NCI-H446 (cell line): ENCODE measurements at regions not wholly inside any gene's neighbourhood (a gene's known extent, or its start where the extent isn't known, plus 50 kb on each side); places are given as distances from the start of the nearest gene placed in this dataset.
"Not testable (repeated sequence)": the region's sequence is repeated elsewhere in the genome, so short reads cannot be mapped to it uniquely, and the experiment has no call there.

Experiments
- DNase-seq, 2 experiments: peaks; one replicate each; lab custom pipeline; 2025; lab: John Stamatoyannopoulos, UW

DNA sequence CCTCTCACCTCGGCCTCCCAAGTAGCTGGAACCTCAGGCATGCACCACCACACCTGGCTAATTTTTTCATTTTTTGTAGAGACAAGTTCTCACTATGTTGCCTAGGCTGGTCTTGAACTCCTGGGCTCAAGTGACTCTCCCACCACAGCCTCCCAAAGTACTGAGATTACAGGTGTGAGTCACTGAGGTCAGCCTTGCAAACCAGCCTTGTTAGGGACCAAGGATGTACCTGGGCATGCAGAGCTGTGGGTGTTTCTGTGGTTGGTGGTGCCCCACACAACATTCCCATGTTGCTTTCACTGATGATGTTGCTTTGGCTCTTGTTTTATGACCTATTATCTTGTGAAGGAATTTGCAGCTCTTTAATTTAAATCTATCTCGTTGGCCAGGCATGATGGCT lies 54.8 kb downstream of the OTUD1 start:
- DNase-seq, result no peak

DNA sequence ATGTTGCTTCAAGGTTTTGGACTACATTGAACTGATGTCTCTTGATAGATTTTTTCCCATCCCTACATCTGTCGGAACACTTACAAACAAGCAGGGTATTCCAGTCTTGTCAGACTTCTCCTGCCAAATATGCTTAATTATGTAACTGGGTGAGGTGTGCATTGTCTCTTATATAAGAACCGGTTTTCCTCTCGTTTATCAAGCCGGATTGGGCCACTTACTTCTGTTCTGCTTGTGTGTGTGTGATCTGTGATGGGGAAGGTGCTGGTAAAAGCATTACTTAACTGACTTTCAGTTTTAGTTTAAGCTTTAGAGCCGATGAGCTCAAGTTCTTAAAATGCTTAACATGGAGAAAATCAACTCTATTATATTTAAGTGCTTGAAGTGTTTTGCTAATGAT lies 57.9 kb downstream of the OTUD1 start:
- DNase-seq, result no peak

DNA sequence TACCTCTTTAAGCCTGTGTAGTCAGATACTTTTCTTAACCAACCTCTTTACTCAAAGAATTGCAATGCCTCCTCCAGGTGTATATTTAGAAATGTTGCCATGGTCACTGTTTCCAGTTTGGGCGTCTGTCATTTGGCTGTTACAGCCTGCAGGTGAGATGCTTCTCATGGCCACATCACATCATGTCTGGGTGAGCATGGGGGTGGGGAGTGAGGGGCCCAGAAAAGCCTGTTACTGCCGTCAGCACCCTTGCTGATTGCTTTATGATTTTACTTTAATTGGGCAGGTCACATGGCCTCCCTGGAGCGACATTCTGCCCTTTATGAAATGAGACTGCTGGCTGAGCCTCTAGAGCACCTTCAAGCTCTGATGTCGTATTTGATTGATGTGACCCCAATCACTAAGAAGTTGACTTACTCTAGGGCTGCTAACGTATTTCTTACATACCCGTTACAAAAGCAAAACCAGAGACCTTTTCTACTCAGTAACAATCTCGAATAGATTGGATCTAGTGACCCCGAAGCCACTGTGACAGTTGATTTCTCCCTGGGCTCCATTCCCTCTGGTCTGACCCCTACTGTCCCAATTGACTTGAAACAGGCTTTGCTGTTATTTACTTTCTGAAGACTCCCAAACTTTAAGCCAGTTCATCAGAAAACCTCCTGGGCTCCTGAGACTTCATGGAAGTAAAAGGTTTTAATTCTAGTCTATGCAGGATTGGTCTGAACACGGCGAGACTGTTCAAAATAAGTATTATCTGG lies 60.7 kb downstream of the OTUD1 start:
- no peak for DNase-seq

DNA sequence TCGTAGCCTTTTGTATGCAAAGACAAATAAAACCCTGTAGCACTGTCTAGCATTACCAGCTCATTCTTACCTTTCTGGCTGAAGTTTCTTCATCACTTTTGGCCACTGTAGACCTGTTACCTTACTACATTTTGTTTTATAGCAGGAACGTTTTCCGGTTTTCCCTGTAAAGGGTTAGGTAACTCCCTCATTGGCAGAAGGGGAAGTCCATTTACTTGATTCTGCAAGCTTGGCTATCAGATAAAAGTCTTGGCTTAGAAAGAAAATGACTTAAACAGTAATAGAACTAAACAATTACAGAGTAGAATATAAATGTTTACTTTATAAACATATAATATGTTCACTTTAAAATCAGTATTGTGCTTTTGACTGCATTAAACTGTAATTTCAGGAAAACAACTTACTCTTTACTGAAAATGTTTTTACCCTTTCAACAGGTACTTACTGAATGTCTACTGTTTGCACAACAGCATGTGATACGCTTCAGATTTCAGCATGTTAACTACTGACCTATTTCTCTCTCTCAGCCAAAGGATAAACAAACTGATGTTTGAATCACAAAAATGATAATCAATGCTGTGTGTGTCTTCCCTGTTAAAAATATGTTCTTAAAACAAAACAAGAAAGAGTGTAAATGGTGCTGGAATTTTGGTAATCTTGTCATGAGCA lies 67.1 kb downstream of the OTUD1 start:
- DNase-seq, result no peak

DNA sequence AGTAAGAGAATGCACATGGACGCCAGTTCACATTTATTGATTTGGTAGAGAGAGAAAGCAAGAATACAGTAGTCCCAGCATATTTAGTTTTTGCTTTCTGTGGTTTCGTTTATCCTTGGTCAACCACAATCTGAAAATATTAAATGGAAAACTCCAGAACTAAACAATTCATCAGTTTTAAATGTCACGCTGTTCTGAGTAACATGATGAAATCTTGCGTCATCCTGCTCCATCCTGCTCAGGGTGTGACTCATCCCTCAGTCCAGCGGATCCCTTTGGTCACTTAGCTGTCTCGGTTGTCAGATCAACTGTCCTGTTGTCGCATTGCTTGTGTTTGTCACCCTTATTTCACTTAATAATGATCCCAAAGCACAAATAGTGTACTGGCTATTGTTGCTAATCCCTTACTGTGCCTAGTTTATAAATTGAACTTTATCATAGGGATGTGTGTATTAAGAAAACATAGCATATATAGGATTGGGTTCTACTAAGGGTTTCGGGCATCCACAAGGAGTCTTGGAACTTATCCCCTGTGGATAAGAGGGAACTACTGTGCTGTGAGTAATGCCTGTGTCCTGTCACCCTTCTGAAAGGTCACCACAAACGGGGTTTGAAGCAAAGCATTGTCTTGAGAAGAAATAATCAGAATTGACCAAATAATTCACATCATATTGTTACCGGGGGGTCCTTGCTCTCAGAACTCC lies 73.6 kb downstream of the OTUD1 start:
- DNase-seq, result no peak

DNA sequence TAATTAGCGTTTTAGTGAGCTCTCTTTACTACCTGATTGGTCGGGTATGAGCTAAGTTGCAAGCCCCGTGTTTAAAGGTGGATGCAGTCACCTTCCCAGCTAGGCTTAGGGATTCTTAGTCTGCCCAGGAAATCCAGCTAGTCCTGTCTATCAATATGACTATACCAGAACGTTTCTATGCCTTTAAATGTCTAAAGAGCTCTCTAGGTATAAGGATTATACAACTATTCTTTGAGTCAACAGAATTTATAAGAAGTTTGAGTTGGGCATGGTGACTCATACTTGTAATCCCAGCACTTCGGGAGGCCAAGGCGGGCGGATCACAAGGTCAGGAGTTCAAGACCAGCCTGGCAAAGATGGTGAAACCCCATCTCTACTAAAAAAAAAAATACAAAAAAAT lies 74.7 kb downstream of the OTUD1 start:
- DNase-seq, result not testable (repeated sequence)

DNA sequence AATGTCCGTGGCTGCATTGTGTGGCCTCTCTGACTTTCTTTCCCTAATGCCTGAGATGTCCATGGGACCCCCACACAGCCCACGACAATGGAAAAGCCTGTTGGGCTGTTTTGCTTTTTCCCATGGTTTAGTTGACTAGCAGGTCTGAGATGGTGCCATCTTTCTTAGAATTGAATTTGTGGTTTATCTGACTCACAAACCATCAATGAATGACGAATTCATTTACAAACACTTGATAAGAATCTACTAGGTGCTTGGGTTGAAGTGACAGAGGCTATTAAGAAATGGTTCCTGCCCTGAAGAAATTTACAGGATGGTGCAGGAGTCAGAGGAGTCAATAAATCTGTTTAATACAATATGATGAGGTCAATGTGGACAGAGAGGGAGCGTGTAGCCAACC lies 75.4 kb downstream of the OTUD1 start:
- DNase-seq, result no peak

DNA sequence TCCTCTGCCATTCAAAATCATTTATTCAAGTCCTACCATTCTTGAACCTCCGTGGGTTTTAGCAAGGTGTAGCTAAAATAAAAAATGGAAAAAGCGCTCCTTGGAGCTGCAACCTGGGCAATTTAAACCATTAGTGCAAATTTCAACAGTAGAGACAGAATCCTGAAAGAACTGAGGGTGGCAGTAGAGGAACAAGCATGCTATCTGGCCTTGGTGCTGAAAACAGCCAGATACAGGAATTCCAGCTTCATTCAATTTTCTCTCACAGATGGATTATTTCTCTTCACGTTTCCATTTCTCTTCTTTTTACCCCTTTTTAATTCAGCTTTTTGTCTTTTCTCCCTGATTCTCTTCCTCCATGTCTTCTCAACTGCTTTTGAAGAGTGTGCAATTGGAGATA lies 77.7 kb downstream of the OTUD1 start:
- DNase-seq, result no peak

DNA sequence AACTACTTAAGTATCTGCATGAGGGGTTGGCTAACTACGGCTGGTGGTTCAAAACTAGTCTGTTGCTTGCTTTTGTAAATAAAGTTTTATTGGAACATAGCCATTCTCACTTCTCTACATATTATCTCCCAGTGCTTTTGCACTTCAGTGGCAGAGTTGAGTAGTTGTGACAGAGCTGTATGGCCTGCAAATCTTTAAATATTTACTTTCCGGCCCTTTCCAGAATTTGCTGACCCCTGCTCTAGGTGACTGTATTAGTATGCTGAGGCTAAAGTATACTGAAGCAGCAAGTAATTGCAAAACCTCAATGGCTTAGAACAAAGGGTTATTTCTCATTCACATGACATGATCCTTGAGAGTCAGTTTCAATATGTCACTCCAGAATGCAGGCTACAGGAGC lies 78.3 kb downstream of the OTUD1 start:
- no peak for DNase-seq

DNA sequence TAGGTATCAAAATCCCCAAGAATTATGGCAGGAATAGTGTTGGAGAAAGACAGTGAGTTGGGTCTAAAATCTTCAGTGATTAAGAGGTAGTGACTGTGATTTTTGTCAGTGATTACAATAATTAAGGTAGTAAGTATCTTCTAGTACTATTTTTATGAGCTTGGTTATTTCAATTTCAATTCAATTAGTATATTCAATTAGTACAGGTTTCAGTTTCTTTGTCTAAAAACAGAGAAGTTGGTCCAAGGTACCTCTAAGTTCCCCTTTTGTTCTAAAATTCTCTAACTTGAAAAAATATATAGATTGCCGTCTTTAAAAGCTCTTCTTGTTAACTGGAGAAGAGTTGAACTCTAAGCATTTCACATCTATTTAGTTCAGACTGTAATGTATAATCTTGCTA lies 82.9 kb downstream of the OTUD1 start:
- DNase-seq, result no peak

DNA sequence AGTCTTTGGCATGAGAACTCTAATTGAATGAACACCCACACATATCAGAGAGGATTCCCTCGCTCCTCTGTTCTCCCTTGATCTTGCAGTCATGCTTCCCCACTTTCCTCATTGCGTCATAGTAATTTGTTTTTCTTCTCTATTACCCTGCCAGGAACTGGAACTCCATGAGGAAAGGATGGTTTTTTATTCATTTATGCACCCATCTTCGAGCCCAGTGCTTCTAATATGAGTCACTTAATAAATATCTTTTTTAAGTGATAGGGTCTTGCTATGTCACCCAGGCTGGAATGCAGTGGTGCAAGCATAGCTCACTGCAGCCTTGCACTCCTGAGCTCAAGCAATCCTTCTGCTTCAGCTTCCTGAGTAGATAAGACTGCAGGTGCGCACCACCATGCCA lies 83.5 kb downstream of the OTUD1 start:
- DNase-seq, result no peak

DNA sequence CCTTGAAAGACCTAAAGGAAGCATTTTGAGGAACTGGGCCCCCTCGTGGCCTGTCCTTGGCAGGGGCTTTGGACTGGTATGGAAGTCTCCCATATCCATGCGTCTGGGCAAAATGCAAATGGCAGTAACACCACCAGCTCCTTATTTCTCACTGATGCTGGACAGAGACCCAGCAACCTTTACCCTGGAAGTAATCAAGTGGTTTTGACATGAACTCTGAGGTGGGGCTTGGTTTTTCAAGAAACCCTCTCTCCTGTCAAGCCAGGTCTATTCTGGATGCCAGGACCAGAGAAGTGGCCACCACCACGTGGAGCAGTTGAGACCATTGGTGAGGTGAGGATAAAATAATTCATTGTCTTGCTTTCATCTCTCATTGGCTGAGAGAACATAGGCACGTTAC lies 84.4 kb downstream of the OTUD1 start:
- DNase-seq, result no peak

DNA sequence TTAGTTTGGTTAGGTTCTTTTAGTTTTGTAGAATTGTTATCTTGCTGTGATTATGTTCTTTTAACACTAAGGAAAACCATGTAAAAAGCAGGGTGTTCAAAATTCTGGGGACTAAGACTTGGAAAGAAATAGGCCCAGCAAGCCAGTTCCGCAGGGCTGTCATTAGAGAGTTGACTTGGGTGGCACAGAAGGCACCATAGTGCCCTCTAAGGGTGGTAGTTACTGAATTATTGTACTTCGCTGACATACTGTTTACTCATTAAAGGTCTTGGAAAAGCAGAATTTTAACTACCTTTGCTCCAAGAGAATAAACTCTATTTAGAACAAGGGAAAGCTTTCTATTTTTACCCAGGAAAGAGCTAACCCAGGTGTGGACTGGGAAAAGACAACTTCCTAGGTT lies 86.5 kb downstream of the OTUD1 start:
- no peak for DNase-seq

DNA sequence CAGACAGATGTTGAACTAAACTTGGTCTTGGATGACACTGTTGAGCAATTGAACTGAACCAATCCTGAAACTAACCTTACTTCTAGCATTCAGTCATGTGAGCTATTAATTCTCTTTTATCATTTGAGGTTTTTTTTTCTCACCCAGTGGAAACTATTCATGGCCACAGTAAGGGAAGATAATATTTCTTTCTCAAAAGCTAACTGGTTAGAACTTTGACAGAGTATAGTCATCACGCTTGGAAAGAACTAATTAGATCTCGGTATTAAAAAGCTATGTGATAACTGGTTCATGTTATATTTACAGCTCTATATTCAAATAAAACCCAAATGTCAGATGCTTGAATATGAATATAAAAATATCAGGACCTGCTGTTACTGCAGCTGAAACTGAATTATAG lies 89.5 kb downstream of the OTUD1 start:
- no peak for DNase-seq

DNA sequence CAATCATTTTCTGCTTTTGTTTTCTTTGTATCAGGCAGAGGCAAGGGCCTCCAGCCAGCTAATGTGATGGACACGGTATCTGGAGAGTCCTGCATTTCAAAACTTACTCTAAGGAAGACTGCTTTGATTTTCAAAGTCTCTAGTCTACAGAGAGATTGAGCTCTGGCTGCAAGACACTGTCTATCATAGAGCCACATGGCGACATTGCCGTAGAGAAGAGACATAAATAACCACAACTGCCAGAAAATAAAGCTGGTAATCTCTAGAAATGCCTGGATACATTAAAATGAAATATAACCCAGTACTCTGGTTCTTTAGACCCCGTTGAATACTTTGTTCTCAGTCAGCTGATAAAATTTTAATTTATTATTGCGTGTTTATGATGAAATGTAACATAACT lies 90.8 kb downstream of the OTUD1 start:
- no peak for DNase-seq

DNA sequence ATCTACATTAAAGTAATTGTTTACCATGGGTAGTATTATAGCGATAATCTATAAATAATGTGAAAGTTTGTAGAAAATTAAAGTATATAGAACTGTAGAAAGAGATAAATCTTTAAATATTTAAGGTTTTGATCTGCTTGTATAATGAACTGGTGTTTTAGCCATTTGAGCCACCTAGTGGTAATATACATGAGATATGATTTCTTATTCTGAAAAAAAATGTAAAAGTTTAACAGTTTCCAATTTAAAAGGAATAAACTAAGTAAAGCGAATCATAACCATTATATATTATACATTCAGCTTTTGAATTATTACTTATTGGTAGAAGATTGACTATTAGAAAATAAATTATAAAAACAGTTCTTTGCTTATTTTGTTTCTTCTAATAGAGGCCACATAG lies 91.2 kb downstream of the OTUD1 start:
- DNase-seq, result no peak

DNA sequence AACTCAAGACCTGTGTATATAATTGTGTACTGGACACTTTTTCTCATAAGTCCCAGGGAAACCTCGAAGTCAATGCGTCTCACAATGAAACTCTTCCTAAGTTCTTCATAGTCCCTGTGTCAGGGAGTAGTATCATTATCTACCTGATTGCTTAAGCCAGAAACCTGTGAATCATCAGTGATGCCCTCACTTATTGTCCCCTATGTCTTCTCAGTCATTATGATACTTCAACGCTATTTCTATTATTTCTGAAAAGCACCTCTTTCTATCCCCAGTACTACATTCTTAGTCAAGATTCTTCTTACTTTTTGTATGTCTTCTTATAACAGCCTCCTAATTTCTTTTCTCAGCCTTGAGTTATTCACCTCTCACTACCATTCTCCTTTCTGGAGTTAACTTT lies 94.3 kb downstream of the OTUD1 start:
- DNase-seq, result no peak

DNA sequence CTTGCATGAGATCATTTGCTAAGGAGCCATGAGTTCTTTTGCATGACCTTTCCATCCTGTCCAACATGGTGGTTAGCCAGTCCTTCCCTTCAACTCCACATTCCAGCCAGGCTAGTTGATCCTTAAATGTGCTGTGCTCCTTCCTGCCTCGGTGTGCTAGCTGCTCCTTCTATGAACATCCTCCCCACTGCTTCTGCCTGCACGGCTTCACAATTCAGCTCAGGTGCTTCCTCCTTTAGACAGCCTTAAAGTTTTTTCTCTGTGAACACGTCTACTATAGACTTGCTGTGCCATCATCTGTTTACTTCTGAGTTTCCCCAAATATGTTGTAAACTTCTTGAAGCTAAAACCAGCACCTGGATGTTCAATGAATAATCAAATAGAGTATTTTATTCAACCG lies 95.5 kb downstream of the OTUD1 start:
- DNase-seq, result no peak

DNA sequence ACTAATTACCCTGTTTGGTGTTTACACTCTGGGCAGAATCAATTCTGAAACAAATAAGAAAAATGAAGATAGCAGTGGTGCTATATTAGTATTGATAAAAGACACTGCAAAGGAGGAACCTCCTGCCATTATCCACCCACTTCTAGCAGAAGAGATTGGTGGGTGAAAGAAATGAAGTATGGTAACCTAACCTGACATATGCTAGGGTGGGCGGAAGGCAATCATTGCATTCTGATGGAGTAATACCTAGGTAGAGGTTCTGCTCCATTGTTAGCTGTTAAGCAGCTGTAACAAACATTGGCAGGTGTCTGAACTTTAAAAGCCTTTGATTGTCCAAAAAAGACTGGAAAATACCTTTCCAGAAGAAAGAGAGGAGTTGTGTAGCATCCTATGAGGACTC lies 95.9 kb downstream of the OTUD1 start:
- DNase-seq, result no peak

DNA sequence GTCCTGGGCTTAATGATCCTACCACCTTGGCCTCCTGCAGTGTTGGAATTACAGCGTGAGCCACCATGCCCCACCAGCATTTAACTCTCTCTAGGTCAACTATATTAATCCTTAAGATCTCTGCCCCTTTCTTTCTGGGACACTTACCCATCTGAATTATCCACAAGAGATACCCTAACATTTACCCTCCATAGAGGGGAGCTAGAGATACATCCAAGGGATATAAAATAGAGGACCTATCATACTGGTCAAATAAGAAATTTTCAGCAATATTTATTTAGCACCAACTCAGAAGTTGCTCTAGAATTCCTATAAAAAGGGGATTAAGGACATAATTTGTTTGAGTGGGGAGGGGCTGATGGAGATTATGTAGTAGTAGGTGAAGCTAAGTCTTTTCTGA lies 96.5 kb downstream of the OTUD1 start:
- no peak for DNase-seq

DNA sequence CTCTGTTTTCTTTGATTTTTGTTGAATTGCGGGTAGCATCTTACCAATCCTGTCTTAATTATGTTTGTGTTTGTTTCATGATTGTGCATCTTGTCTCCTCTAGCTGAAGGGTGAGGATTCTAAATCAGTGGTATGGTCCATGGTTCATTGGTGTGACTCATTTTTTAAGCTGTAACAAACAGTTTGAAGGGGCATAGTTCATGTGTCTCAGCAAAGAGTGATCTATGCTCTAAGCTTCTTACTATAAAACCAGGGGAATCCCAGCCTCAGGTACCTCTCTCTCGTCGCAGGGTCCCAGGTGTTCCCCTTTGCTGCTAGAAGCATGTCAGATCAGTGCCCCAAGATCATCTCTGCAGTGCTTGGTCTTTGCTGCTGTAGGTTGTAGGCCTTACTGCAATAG lies 100.1 kb downstream of the OTUD1 start:
- no peak for DNase-seq

DNA sequence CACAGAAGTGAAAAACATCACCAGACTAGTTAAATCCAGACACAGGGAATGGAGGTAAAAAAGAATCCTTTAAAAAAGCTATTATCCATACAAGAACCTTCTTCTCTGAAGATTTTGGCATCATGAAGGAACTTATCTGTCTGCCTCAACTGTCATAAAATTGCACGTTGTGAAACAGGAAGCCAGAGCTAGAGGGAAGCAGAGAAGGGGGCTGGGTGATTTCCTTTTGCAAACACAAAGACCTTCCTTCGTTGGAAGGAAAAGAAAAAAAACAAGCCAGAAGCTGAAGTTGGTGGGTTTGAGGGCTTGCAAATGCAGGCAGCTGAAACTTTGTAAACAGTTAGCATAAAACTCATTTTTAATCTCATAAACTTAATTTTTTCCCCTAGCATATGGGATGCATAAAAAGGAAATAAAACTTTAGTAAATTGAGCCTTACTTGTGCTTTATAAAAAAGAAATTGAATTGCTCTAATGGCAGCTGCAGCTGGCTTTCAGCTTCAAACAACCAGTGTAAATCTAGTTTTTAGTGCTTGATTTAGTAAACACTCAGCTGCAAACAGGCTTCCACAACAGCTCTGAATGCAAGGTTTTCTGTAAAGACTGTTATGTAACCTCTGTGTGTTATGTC lies 101.6 kb downstream of the OTUD1 start:
- no peak for DNase-seq
